ENCODE measurements at regions not wholly inside any gene's neighbourhood (a gene's known extent, or its start where the extent isn't known, plus 50 kb on each side); places are given as distances from the start of the nearest gene placed in this dataset.

DNA sequence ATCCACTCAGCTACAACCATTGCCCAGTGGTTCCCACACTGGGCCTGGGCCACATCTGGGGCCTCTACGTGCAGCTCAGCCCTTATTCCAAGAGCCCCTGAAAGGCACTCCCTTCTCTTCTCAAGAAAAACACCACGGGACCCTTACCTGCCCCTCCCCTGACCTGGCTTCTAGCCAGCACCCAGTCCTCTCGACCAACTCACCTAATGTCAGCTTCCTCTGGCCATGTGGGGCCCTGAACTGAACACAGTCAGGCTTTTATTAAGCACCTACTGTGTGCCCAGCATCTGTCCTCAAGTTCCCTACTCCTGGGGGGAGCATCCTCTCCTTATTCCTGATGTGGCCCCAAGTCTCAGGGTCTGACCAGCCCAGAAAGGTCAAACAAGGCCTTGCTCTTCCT is 208.4 kb downstream of the MATN1 start:
- TF ChIP-seq, protein P1, sequence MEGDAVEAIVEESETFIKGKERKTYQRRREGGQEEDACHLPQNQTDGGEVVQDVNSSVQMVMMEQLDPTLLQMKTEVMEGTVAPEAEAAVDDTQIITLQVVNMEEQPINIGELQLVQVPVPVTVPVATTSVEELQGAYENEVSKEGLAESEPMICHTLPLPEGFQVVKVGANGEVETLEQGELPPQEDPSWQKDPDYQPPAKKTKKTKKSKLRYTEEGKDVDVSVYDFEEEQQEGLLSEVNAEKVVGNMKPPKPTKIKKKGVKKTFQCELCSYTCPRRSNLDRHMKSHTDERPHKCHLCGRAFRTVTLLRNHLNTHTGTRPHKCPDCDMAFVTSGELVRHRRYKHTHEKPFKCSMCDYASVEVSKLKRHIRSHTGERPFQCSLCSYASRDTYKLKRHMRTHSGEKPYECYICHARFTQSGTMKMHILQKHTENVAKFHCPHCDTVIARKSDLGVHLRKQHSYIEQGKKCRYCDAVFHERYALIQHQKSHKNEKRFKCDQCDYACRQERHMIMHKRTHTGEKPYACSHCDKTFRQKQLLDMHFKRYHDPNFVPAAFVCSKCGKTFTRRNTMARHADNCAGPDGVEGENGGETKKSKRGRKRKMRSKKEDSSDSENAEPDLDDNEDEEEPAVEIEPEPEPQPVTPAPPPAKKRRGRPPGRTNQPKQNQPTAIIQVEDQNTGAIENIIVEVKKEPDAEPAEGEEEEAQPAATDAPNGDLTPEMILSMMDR (optimal IDR thresholded peaks at IDR 0.05 in 1 of 3, IDR thresholded peaks at IDR 0.05 in 1 of 3, conservative IDR thresholded peaks at IDR 0.05 in 1 of 3; ENCODE audit: extremely low read depth in 1 of 3, insufficient read depth in 2 of 3, low read length in 3 of 3): no peak
- no peak for TF ChIP-seq EZH2 (IDR thresholded peaks at IDR 0.05; ENCODE audit: low read length)

All from keratinocyte (primary cell).